OCI-LY1 (cell line): ENCODE measurements at regions not wholly inside any gene's neighbourhood (a gene's known extent, or its start where the extent isn't known, plus 50 kb on each side); places are given as distances from the start of the nearest gene placed in this dataset.

Experiments
- EZH2 ChIP-seq: fragments of 200-600 bp; sonication (generic), shearing (Covaris generic); IDR thresholded peaks from 2 replicates; pipeline ENCODE4 v1.8.0; 2017; ENCODE audit warnings: borderline replicate concordance, mixed run types, mild to moderate bottlenecking, antibody characterized with exemption, low read length, moderate library complexity, mixed read lengths
- TF ChIP-seq, protein P1 (sequence below): fragments of 200-600 bp; sonication (generic), shearing (Covaris generic); IDR thresholded peaks from 2 replicates; pipeline ENCODE4 v1.5.1; 2017; ENCODE audit warnings: mild to moderate bottlenecking, antibody characterized with exemption, low read length, moderate library complexity, mixed read lengths

DNA sequence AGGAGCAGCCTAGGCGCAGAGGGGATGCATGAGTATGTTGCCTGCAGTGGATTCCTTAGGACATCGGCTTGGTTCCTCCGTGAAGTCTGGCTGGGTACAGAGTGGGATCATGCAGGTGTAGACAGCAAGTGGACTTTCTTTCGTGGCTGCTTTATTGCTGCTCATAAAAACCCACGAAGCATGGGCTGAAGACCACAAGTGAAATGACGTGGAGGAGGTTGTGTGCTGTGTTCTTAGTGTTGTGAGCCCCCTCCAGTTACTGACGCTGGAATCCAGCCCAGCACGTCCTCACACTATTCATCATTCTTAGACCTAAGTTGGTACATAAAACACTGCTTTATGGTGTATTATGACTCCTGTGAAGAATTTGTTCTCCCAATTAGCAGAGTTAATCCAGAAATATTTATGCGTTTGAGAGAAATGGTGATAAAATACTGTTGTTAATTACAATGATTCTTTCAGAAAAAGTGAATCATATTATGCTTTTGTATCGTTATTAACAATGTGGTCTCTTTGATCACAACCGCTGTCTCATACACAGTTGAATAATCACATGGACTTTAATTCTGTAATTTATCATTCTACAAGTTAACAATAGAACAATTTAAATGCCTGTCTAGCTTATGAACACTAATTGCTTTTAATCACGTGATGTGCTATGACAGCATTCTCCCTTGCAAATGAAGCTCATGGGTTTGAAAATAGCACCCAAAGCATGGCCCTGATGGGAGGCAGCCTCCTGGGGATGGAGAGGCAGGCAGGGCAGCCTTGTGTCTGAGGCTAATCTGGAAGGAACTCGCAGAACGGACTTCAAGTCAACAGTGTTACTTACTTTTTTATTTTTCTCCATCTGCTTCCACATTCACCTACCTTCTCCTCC lies 233.9 kb upstream of the SYNDIG1 start:
- TF ChIP-seq, protein P1, sequence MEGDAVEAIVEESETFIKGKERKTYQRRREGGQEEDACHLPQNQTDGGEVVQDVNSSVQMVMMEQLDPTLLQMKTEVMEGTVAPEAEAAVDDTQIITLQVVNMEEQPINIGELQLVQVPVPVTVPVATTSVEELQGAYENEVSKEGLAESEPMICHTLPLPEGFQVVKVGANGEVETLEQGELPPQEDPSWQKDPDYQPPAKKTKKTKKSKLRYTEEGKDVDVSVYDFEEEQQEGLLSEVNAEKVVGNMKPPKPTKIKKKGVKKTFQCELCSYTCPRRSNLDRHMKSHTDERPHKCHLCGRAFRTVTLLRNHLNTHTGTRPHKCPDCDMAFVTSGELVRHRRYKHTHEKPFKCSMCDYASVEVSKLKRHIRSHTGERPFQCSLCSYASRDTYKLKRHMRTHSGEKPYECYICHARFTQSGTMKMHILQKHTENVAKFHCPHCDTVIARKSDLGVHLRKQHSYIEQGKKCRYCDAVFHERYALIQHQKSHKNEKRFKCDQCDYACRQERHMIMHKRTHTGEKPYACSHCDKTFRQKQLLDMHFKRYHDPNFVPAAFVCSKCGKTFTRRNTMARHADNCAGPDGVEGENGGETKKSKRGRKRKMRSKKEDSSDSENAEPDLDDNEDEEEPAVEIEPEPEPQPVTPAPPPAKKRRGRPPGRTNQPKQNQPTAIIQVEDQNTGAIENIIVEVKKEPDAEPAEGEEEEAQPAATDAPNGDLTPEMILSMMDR = no peak
- no peak for TF ChIP-seq EZH2
